Suprapubic skin (tissue), 4 donors: ENCODE measurements at regions not wholly inside any gene's neighbourhood (a gene's known extent, or its start where the extent isn't known, plus 50 kb on each side); places are given as distances from the start of the nearest gene placed in this dataset.

Experiments used
- EP300 ChIP-seq: sonication (generic); formaldehyde crosslinking; IDR thresholded peaks from one replicate; pipeline ENCODE4 v1.6.1; 2017; ENCODE audit warnings: antibody characterized with exemption
- POLR2A ChIP-seq, 2 donors: fragments of 450-650 bp; IDR thresholded peaks; one replicate each; pipeline ENCODE4 v1.6.1; 2017; ENCODE audit warnings: antibody characterized with exemption in 2 of 2, mild to moderate bottlenecking in 2 of 2, moderate library complexity in 2 of 2
- POLR2AphosphoS5 ChIP-seq, 3 donors: sonication (generic); formaldehyde crosslinking; IDR thresholded peaks; one replicate each; pipeline ENCODE4 v1.6.1; 2017; ENCODE audit warnings: antibody characterized with exemption in 3 of 3
- TF ChIP-seq, protein P1 (sequence below), 2 donors: fragments of 200-600 bp in 1 of 2; fragments of 450-650 bp in 1 of 2; sonication (generic) in 1 of 2; IDR thresholded peaks; one replicate each; pipeline ENCODE4 v1.5.1; 2016 to 2019; ENCODE audit warnings: antibody characterized with exemption in 2 of 2, mild to moderate bottlenecking in 1 of 2, moderate library complexity in 1 of 2

- TF ChIP-seq EP300, result no peak
- TF ChIP-seq POLR2A (IDR thresholded peaks at IDR 0.05), result no peak
- TF ChIP-seq, protein P1, sequence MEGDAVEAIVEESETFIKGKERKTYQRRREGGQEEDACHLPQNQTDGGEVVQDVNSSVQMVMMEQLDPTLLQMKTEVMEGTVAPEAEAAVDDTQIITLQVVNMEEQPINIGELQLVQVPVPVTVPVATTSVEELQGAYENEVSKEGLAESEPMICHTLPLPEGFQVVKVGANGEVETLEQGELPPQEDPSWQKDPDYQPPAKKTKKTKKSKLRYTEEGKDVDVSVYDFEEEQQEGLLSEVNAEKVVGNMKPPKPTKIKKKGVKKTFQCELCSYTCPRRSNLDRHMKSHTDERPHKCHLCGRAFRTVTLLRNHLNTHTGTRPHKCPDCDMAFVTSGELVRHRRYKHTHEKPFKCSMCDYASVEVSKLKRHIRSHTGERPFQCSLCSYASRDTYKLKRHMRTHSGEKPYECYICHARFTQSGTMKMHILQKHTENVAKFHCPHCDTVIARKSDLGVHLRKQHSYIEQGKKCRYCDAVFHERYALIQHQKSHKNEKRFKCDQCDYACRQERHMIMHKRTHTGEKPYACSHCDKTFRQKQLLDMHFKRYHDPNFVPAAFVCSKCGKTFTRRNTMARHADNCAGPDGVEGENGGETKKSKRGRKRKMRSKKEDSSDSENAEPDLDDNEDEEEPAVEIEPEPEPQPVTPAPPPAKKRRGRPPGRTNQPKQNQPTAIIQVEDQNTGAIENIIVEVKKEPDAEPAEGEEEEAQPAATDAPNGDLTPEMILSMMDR (IDR thresholded peaks at IDR 0.05), result no peak
- TF ChIP-seq POLR2AphosphoS5 (IDR thresholded peaks at IDR 0.05), result no peak
Observed at GRCh38 chr10:121267236-121268003, 330.8 kb downstream of the FGFR2 start.
